K562 (cell line): ENCODE measurements at regions not wholly inside any gene's neighbourhood (a gene's known extent, or its start where the extent isn't known, plus 50 kb on each side); places are given as distances from the start of the nearest gene placed in this dataset.

ENCODE experiments used
- CREM ChIP-seq: IDR thresholded peaks from 2 replicates; pipeline ENCODE4 v1.6.1; 2014; ENCODE audit warnings: antibody characterized with exemption, low read depth
- ESRRA ChIP-seq: fragments of 450-650 bp; IDR thresholded peaks from 2 replicates; pipeline ENCODE4 v1.6.1; 2014; ENCODE audit warnings: low read depth, mild to moderate bottlenecking, moderate library complexity, borderline replicate concordance
- MAX ChIP-seq: sonication (generic); formaldehyde crosslinking; IDR thresholded peaks from 2 replicates; pipeline ENCODE4 v1.9.0; 2022; ENCODE audit warnings: mild to moderate bottlenecking, missing genetic modification reagents
- RUNX1 ChIP-seq: sonication (generic); IDR thresholded peaks from 2 replicates; pipeline ENCODE4 v1.6.1; 2016; ENCODE audit warnings: antibody characterized with exemption, low read depth
- TFAP4 ChIP-seq: sonication (generic); formaldehyde crosslinking; IDR thresholded peaks from 2 replicates; pipeline ENCODE4 v1.8.0; 2022; ENCODE audit warnings: missing genetic modification reagents, mild to moderate bottlenecking, moderate library complexity, borderline replicate concordance
- ZBTB1 ChIP-seq: sonication (generic); formaldehyde crosslinking; IDR thresholded peaks from 2 replicates; pipeline ENCODE4 v1.8.1; 2023; ENCODE audit warnings: missing genetic modification reagents, low read depth, mild to moderate bottlenecking, borderline replicate concordance
- ZNF407 ChIP-seq: fragments of 450-650 bp; IDR thresholded peaks from 2 replicates; pipeline ENCODE4 v1.6.1; 2016; ENCODE audit warnings: low read depth

- no peak for TF ChIP-seq MAX (CRISPR knock-in tag)
- no peak for TF ChIP-seq RUNX1
- TF ChIP-seq CREM = no peak
- TF ChIP-seq ZNF407 = no peak
- no peak for TF ChIP-seq TFAP4 (CRISPR knock-in tag)
- no peak for TF ChIP-seq ESRRA
- TF ChIP-seq ZBTB1 (CRISPR knock-in tag) = no peak
Measured at GRCh38 chr4:143083756-143084472, 100.8 kb upstream of the USP38 start (continued).
